H1 (cell line): ENCODE measurements at regions not wholly inside any gene's neighbourhood (a gene's known extent, or its start where the extent isn't known, plus 50 kb on each side); places are given as distances from the start of the nearest gene placed in this dataset.

Experiments
- CTCF ChIA-PET: fragments of 300-600 bp; sonication (Branson Sonifier 250); formaldehyde crosslinking; loops from one replicate; lab custom pipeline; 2021; ENCODE audit not compliant: partially characterized antibody; lab: Charles Lee
- POLR2A ChIA-PET: fragments of 300-600 bp; sonication (Branson Sonifier 250); formaldehyde crosslinking; loops from one replicate; lab custom pipeline; 2021; ENCODE audit warnings: inconsistent platforms; ENCODE audit not compliant: partially characterized antibody; lab: Charles Lee
- DNase-seq, 2 experiments: peaks; one replicate each; pipeline versions ENCODE4 v3.0.0 to v3.0.0-alpha.2; 2010 to 2022; ENCODE audit warnings: low spot score in 2 of 2, low read depth in 1 of 2, mixed read lengths in 1 of 2
- FAIRE-seq: peaks from 2 replicates; lab custom pipeline; 2011; peaks lifted over from hg19 to GRCh38; lab: Jason Lieb, UNC
- H2AFZ ChIP-seq: 2 replicates; pipeline ENCODE4 v1.8.1; 2012; ENCODE audit warnings: low read length, inconsistent platforms
- H2AK5ac ChIP-seq: 2 replicates; pipeline ENCODE4 v1.6.1; 2013; ENCODE audit warnings: low read depth, low read length
- H2BK120ac ChIP-seq: replicated peaks from 2 replicates; pipeline ENCODE3; 2013; ENCODE audit warnings: low read depth, low read length, inconsistent platforms
- H2BK12ac ChIP-seq: 2 replicates; pipeline ENCODE4 v1.6.1; 2013; ENCODE audit warnings: low read depth, low read length
- H2BK15ac ChIP-seq: 2 replicates; pipeline ENCODE4 v1.6.1; 2013; ENCODE audit warnings: low read length
- H2BK20ac ChIP-seq: 2 replicates; pipeline ENCODE4 v1.6.1; 2013; ENCODE audit warnings: low read length
- H2BK5ac ChIP-seq: 2 replicates; pipeline ENCODE4 v1.6.1; 2013; ENCODE audit warnings: low read depth, low read length
- H3K14ac ChIP-seq: 2 replicates; pipeline ENCODE4 v1.6.1; 2013; ENCODE audit warnings: inconsistent platforms; ENCODE audit not compliant: insufficient read length
- H3K18ac ChIP-seq: 2 replicates; pipeline ENCODE4 v1.6.1; 2013; ENCODE audit warnings: low read length; ENCODE audit errors: extremely low read depth
- H3K23ac ChIP-seq: 2 replicates; pipeline ENCODE4 v1.6.1; 2013; ENCODE audit warnings: inconsistent platforms; ENCODE audit not compliant: insufficient read length
- H3K23me2 ChIP-seq: 2 replicates; pipeline ENCODE4 v1.6.1; 2013; ENCODE audit warnings: low read depth, low read length
- H3K27ac ChIP-seq: 2 replicates; pipeline ENCODE4 v1.6.1; 2011; ENCODE audit warnings: low read depth, low read length, inconsistent platforms
- H3K27me3 ChIP-seq, 4 experiments: replicated peaks in 1 of 4; 1 replicate in 1 of 4; 2 replicates in 3 of 4; pipeline versions ENCODE4 v1.6.1 to v1.8.1; 2011 to 2013; ENCODE audit warnings: low read length in 3 of 4, mild to moderate bottlenecking in 3 of 4, inconsistent platforms in 2 of 4, mixed read lengths in 2 of 4, moderate library complexity in 1 of 4; ENCODE audit not compliant: control insufficient read depth in 3 of 4, insufficient read depth in 3 of 4; ENCODE audit errors: extremely low read depth in 1 of 4
- H3K36me3 ChIP-seq, 4 experiments: 2 replicates each; pipeline versions ENCODE4 v1.6.1 to v1.8.1; 2011 to 2013; ENCODE audit warnings: mild to moderate bottlenecking in 4 of 4, low read length in 3 of 4, moderate library complexity in 2 of 4, control low read depth in 1 of 4, inconsistent platforms in 1 of 4; ENCODE audit not compliant: insufficient read depth in 4 of 4, control insufficient read depth in 2 of 4
- H3K4ac ChIP-seq: replicated peaks from 2 replicates; pipeline ENCODE3; 2013; ENCODE audit warnings: low read length, low read depth, mixed read lengths, inconsistent platforms; ENCODE audit not compliant: insufficient read length
- H3K4me1 ChIP-seq, 4 experiments: replicated peaks in 1 of 4; 1 replicate in 1 of 4; 2 replicates in 3 of 4; pipeline versions ENCODE4 v1.6.1 to v1.8.1; 2011 to 2013; ENCODE audit warnings: low read length in 3 of 4, inconsistent platforms in 2 of 4, mixed read lengths in 1 of 4; ENCODE audit not compliant: insufficient read depth in 4 of 4, control insufficient read depth in 3 of 4
- H3K4me2 ChIP-seq, 2 experiments: 2 replicates each; pipeline versions ENCODE4 v1.6.1 to v1.8.1; 2011 to 2013; ENCODE audit warnings: low read depth in 2 of 2, low read length in 2 of 2, control low read depth in 1 of 2, inconsistent platforms in 1 of 2, mild to moderate bottlenecking in 1 of 2; ENCODE audit not compliant: insufficient read depth in 1 of 2
- H3K4me3 ChIP-seq, 4 experiments: fragments of 200-600, 300-600 bp in 1 of 4; sonication (generic), shearing (Covaris generic), sonication (Bioruptor Twin) in 1 of 4; 2 replicates each; pipeline versions ENCODE4 v1.5.1 to v1.8.1; 2011 to 2016; ENCODE audit warnings: low read length in 4 of 4, low read depth in 3 of 4, control low read depth in 2 of 4, inconsistent platforms in 2 of 4, mild to moderate bottlenecking in 2 of 4, mixed read lengths in 1 of 4, moderate library complexity in 1 of 4; ENCODE audit not compliant: insufficient read depth in 2 of 4; ENCODE audit errors: extremely low read depth in 1 of 4
- H3K56ac ChIP-seq: replicated peaks from 2 replicates; pipeline ENCODE3; 2013; ENCODE audit warnings: low read depth, mild to moderate bottlenecking, mixed read lengths, low read length, inconsistent platforms; ENCODE audit not compliant: insufficient read length
- H3K79me1 ChIP-seq: 2 replicates; pipeline ENCODE4 v1.6.1; 2013; ENCODE audit warnings: low read depth, low read length, control low read depth
- H3K79me2 ChIP-seq, 2 experiments: 2 replicates each; pipeline versions ENCODE4 v1.6.1 to v1.8.1; 2012 to 2013; ENCODE audit warnings: low read length in 2 of 2, mild to moderate bottlenecking in 2 of 2, inconsistent platforms in 1 of 2; ENCODE audit not compliant: insufficient read depth in 2 of 2, control insufficient read depth in 1 of 2
- H3K9ac ChIP-seq, 4 experiments: replicated peaks in 1 of 4; 1 replicate in 1 of 4; 2 replicates in 3 of 4; pipeline versions ENCODE4 v1.6.1 to v1.8.1; 2011 to 2013; ENCODE audit warnings: low read depth in 3 of 4, low read length in 3 of 4, control low read depth in 2 of 4, mild to moderate bottlenecking in 2 of 4, moderate library complexity in 2 of 4, inconsistent platforms in 1 of 4; ENCODE audit errors: extremely low read depth in 1 of 4
- H3K9me3 ChIP-seq, 2 experiments: 2 replicates each; pipeline versions ENCODE4 v1.6.1 to v1.8.1; 2012 to 2013; ENCODE audit warnings: mild to moderate bottlenecking in 2 of 2, moderate library complexity in 2 of 2, control low read depth in 1 of 2, inconsistent platforms in 1 of 2, low read depth in 1 of 2, low read length in 1 of 2, mixed read lengths in 1 of 2; ENCODE audit not compliant: insufficient read depth in 2 of 2
- H4K20me1 ChIP-seq, 2 experiments: replicated peaks in 1 of 2; 2 replicates each; pipeline versions ENCODE3 to v1.8.1; 2011 to 2013; ENCODE audit warnings: inconsistent platforms in 2 of 2, low read length in 2 of 2, mild to moderate bottlenecking in 1 of 2; ENCODE audit not compliant: insufficient read depth in 2 of 2, control insufficient read depth in 1 of 2
- H4K5ac ChIP-seq: 2 replicates; pipeline ENCODE4 v1.6.1; 2013; ENCODE audit warnings: low read length, low read depth, mixed read lengths, inconsistent platforms; ENCODE audit not compliant: insufficient read length
- H4K8ac ChIP-seq: 2 replicates; pipeline ENCODE4 v1.8.0; 2013; ENCODE audit warnings: mild to moderate bottlenecking, moderate library complexity, low read length, inconsistent platforms; ENCODE audit not compliant: insufficient read depth; ENCODE audit errors: extremely low read depth
- H4K91ac ChIP-seq: replicated peaks from 2 replicates; pipeline ENCODE3; 2013; ENCODE audit warnings: low read length, mixed read lengths, inconsistent platforms; ENCODE audit not compliant: insufficient read length
- ASH2L ChIP-seq: fragments of 200-600, 300-600 bp; sonication (generic); IDR thresholded peaks from one replicate; pipeline ENCODE4 v1.7.1; 2017; ENCODE audit warnings: low read length
- CEBPB ChIP-seq: IDR thresholded peaks from 2 replicates; pipeline ENCODE4 v1.6.1; 2012; ENCODE audit warnings: low read depth, low read length
- EP300 ChIP-seq, 2 experiments: IDR thresholded peaks; 1 replicate in 1 of 2; 2 replicates in 1 of 2; pipeline ENCODE4 v1.6.1; 2011 to 2012; ENCODE audit warnings: low read depth in 2 of 2, low read length in 2 of 2, mild to moderate bottlenecking in 2 of 2, borderline replicate concordance in 1 of 2, inconsistent platforms in 1 of 2, moderate library complexity in 1 of 2
- EZH2 ChIP-seq: fragments of 200-600 bp; sonication (generic); IDR thresholded peaks from 2 replicates; pipeline ENCODE4 v1.7.1; 2012; ENCODE audit warnings: low read depth, mild to moderate bottlenecking, moderate library complexity, low read length, inconsistent platforms; ENCODE audit not compliant: severe bottlenecking
- POU5F1 ChIP-seq: IDR thresholded peaks from 2 replicates; pipeline ENCODE4 v1.6.1; 2011; ENCODE audit warnings: low read depth, mild to moderate bottlenecking, low read length, moderate library complexity
- RBBP5 ChIP-seq: IDR thresholded peaks from 2 replicates; pipeline ENCODE4 v1.7.1; 2012; ENCODE audit warnings: low read depth, mild to moderate bottlenecking, inconsistent platforms, low read length, moderate library complexity, borderline replicate concordance
- WGBS, 2 experiments: shearing (Covaris generic) in 1 of 2; methylation state at CpG; one replicate each; pipeline versions ENCODE4 v1.1.6 to v1.1.7; 2013 to 2015; ENCODE audit warnings: low lambda C conversion rate in 2 of 2, mixed read lengths in 2 of 2, inconsistent platforms in 1 of 2, low coverage in 1 of 2, missing lambda C conversion rate in 1 of 2; ENCODE audit not compliant: insufficient replicate concordance in 2 of 2, insufficient coverage in 1 of 2, insufficient read length in 1 of 2; ENCODE audit errors: extremely low coverage in 1 of 2, missing lambda C conversion rate in 1 of 2; 5-methylcytosine and 5-hydroxymethylcytosine counted together
- TF ChIP-seq, protein P1 (sequence below): IDR thresholded peaks from 2 replicates; pipeline ENCODE4 v1.6.1; 2012; ENCODE audit warnings: inconsistent platforms

DNA sequence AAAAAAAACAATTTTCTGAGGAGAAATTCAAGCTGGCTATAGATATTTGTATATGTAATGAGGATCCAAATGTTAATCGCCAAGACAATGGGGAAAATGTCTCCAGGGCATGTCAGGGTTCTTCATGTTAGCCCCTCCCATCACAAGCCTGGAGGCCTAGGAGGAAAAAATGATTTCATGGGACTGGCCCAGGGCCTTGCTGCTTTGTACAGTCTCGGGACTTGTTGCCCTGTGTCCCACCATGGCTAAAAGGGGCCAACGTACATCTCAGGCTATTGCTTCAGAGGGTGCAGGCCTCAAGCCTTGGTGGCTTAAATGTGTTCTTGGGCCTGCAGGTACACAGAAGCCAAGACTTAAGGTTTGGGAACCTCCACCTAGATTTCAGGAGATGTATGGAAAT lies 62.1 kb upstream of the SLC5A12 start:
- no peaks in the 10 kb centered on the region for H3K23me2 ChIP-seq
- no peak for DNase-seq

More for the DNA sequence above, 62.1 kb upstream of the SLC5A12 start:
- H3K18ac ChIP-seq = no peak overlapping the region
- no peak overlapping the region for H2AFZ ChIP-seq
- H2BK5ac ChIP-seq = no peak overlapping the region
- no peak overlapping the region for H2AK5ac ChIP-seq
- H3K79me2 ChIP-seq = no peaks in the 10 kb centered on the region
- FAIRE-seq = no peak
- no peak overlapping the region for H4K5ac ChIP-seq
- H2BK20ac ChIP-seq = no peak overlapping the region
- H2BK120ac ChIP-seq = no peak overlapping the region
- no peak overlapping the region for H3K56ac ChIP-seq
- H3K4me2 ChIP-seq = no peak overlapping the region
- 97% methylated on average over 3 of the region's 3 CpGs; no CpG with 5 or more reads in 1 of the 2 experiments for WGBS, 2 experiments
- H3K9me3 ChIP-seq = peaks cover 9 to 13% of the 10 kb centered on the region in 2 experiments
- CTCF ChIA-PET = no interaction called here
- no peak overlapping the region for H3K14ac ChIP-seq
- H3K27ac ChIP-seq = no peak overlapping the region
- H2BK12ac ChIP-seq = no peak overlapping the region
- H3K23ac ChIP-seq = no peak overlapping the region
- no peak overlapping the region for H3K4me3 ChIP-seq
- POLR2A ChIA-PET = no interaction called here
- H3K79me1 ChIP-seq = no peaks in the 10 kb centered on the region
- H4K8ac ChIP-seq = no peak overlapping the region
- no peaks in the 10 kb centered on the region for H3K4me1 ChIP-seq
- H4K91ac ChIP-seq = no peak overlapping the region
- H2BK15ac ChIP-seq = no peak overlapping the region
- H3K36me3 ChIP-seq = no peaks in the 10 kb centered on the region; a peak in 1 of 8 replicates
- H3K9ac ChIP-seq = no peak overlapping the region
- H4K20me1 ChIP-seq = no peaks in the 10 kb centered on the region
- H3K27me3 ChIP-seq = no peaks in the 10 kb centered on the region
- TF ChIP-seq EP300 (IDR thresholded peaks at IDR 0.05; ENCODE audit: borderline replicate concordance in 1 of 2, low read depth in 2 of 2, low read length in 2 of 2) = no peak
- no peak for TF ChIP-seq RBBP5
- TF ChIP-seq, protein P1, sequence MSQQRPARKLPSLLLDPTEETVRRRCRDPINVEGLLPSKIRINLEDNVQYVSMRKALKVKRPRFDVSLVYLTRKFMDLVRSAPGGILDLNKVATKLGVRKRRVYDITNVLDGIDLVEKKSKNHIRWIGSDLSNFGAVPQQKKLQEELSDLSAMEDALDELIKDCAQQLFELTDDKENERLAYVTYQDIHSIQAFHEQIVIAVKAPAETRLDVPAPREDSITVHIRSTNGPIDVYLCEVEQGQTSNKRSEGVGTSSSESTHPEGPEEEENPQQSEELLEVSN = no peak
- no peak for TF ChIP-seq CEBPB
- TF ChIP-seq ASH2L = no peak
- TF ChIP-seq EZH2 = no peak
- no peak for TF ChIP-seq POU5F1
- H3K4ac ChIP-seq = no peak overlapping the region
